DOHH2 (cell line): ENCODE measurements at regions not wholly inside any gene's neighbourhood (a gene's known extent, or its start where the extent isn't known, plus 50 kb on each side); places are given as distances from the start of the nearest gene placed in this dataset.

Experiments
- EZH2phosphoT487 ChIP-seq: fragments of 200-600 bp; sonication (generic); IDR thresholded peaks from 2 replicates; pipeline ENCODE4 v1.6.1; 2017; ENCODE audit warnings: borderline replicate concordance, mild to moderate bottlenecking, antibody characterized with exemption, low read length, moderate library complexity, mixed read lengths
- TF ChIP-seq, protein P1 (sequence below): fragments of 200-600 bp; sonication (generic); IDR thresholded peaks from one replicate; pipeline ENCODE4 v1.5.1; 2014; ENCODE audit warnings: antibody characterized with exemption, mild to moderate bottlenecking, low read depth, low read length; ENCODE audit not compliant: poor library complexity, severe bottlenecking

DNA sequence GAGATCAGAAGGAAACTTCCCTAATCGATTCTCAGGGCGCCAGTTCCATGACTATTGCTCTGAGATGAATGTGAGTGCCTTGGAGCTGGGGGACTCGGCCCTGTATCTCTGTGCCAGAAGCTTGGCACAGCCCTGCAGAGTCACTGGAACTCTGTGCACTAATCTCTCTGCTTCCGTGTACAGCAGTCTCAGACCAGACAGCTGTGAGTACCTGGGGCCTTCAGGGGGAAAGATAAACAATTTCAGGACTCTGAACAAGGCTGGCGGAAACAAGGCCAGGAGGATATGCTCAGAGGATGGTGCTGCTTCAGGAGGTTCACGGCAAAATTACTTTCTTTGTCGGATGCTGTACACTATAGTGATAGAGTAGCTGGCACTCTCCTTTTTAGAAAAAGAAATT, 131.7 kb upstream of the PRSS58 start:
- TF ChIP-seq, protein P1, sequence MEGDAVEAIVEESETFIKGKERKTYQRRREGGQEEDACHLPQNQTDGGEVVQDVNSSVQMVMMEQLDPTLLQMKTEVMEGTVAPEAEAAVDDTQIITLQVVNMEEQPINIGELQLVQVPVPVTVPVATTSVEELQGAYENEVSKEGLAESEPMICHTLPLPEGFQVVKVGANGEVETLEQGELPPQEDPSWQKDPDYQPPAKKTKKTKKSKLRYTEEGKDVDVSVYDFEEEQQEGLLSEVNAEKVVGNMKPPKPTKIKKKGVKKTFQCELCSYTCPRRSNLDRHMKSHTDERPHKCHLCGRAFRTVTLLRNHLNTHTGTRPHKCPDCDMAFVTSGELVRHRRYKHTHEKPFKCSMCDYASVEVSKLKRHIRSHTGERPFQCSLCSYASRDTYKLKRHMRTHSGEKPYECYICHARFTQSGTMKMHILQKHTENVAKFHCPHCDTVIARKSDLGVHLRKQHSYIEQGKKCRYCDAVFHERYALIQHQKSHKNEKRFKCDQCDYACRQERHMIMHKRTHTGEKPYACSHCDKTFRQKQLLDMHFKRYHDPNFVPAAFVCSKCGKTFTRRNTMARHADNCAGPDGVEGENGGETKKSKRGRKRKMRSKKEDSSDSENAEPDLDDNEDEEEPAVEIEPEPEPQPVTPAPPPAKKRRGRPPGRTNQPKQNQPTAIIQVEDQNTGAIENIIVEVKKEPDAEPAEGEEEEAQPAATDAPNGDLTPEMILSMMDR, result no peak
- TF ChIP-seq EZH2phosphoT487, result no peak
